Kidney glomerular epithelial cell (primary cell): ENCODE measurements at regions not wholly inside any gene's neighbourhood (a gene's known extent, or its start where the extent isn't known, plus 50 kb on each side); places are given as distances from the start of the nearest gene placed in this dataset.

ENCODE experiments used
- DNase-seq: peaks from one replicate; lab custom pipeline; 2025; lab: John Stamatoyannopoulos, UW

GRCh38 chr5:173831196-173831914 lies 56.8 kb upstream of the CPEB4 start:
- no peak for DNase-seq

GRCh38 chr5:173832386-173832785 lies 55.8 kb upstream of the CPEB4 start:
- DNase-seq, result no peak

GRCh38 chr5:173833196-173833985 lies 54.8 kb upstream of the CPEB4 start:
- DNase-seq, result peak; percentile 48

GRCh38 chr5:173834071-173834771 lies 53.9 kb upstream of the CPEB4 start:
- DNase-seq, result no peak

- DNase-seq, result no peak
Measured at GRCh38 chr5:173835131-173835530, 53.0 kb upstream of the CPEB4 start.

GRCh38 chr5:173835661-173836060 lies 52.5 kb upstream of the CPEB4 start:
- no peak for DNase-seq

GRCh38 chr5:173837654-173838053 lies 50.5 kb upstream of the CPEB4 start:
- DNase-seq, result no peak
